Mucosa of rectum (tissue), 2 donors: ENCODE measurements at regions not wholly inside any gene's neighbourhood (a gene's known extent, or its start where the extent isn't known, plus 50 kb on each side); places are given as distances from the start of the nearest gene placed in this dataset.

Source experiments
- H3K27ac ChIP-seq, 2 donors: one replicate each; pipeline ENCODE4 v1.7.0; 2013; ENCODE audit warnings: inconsistent platforms in 2 of 2, low read depth in 2 of 2, low read length in 2 of 2
- H3K27me3 ChIP-seq, 2 donors: one replicate each; pipeline ENCODE4 v1.7.0; 2013; ENCODE audit warnings: low read length in 2 of 2; ENCODE audit not compliant: control insufficient read depth in 2 of 2, insufficient read depth in 2 of 2
- H3K36me3 ChIP-seq, 2 donors: one replicate each; pipeline ENCODE4 v1.7.0; 2013; ENCODE audit warnings: low read length in 2 of 2; ENCODE audit not compliant: control insufficient read depth in 2 of 2, insufficient read depth in 2 of 2
- H3K4me1 ChIP-seq, 2 donors: one replicate each; pipeline ENCODE4 v1.7.0; 2013; ENCODE audit warnings: low read length in 2 of 2, mild to moderate bottlenecking in 1 of 2; ENCODE audit not compliant: control insufficient read depth in 2 of 2, insufficient read depth in 2 of 2
- H3K4me3 ChIP-seq, 2 donors: one replicate each; pipeline ENCODE4 v1.7.0; 2013; ENCODE audit warnings: low read length in 2 of 2
- H3K9ac ChIP-seq, 2 donors: one replicate each; pipeline ENCODE4 v1.7.0; 2013; ENCODE audit warnings: low read length in 2 of 2, low read depth in 1 of 2, mild to moderate bottlenecking in 1 of 2
- H3K9me3 ChIP-seq, 2 donors: one replicate each; pipeline ENCODE4 v1.7.0; 2013; ENCODE audit warnings: low read length in 2 of 2; ENCODE audit not compliant: control insufficient read depth in 2 of 2
- donor health status: healthy.
- donor health status: Normal muscosa, but diverticular disease.

DNA sequence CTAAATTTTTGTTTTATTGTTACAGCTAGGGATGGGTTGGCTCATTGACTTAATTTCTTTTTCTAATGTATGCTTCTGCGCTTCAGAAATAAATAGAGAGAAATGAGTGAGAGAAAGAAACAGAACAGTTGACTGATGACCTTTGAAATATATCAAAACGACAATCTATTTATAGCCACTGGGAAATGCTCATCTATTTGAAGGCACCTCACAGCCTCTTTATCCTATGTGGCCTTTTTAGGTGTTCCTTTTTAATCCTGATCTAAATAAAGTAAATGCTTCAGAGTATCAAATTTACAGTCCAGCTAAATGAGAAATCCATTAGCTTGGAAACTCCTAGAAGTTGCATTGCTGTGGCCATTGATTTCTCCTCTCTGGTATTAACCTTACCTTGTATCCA is 943.5 kb upstream of the CITED2 start:
- no peaks in the 10 kb centered on the region for H3K27me3 ChIP-seq
- no peak overlapping the region for H3K9ac ChIP-seq
- H3K36me3 ChIP-seq, result no peaks in the 10 kb centered on the region
- H3K4me1 ChIP-seq, result no peaks in the 10 kb centered on the region
- no peak overlapping the region for H3K27ac ChIP-seq
- no peaks in the 10 kb centered on the region for H3K9me3 ChIP-seq
- H3K4me3 ChIP-seq, result no peak overlapping the region

DNA sequence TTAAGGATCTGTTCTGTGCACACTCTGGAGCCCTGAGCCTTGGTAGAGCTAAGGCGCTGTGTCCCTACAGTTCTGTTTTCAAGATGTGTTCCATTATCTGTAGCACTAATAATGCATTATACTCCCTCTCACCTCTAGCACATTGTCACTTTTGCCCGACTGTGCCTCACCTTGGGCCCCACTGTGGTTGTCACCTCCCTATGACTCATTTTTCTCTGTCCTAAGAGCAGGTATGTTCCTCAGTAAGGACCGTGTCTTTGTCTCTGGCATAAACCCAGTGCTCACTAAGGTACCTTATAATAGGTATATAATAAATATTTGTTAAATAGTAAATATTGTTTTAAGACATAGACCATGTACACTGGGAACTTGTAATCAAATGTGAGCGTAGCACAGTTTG is 942.5 kb upstream of the CITED2 start:
- no peaks in the 10 kb centered on the region for H3K9me3 ChIP-seq
- H3K9ac ChIP-seq, result no peak overlapping the region
- no peak overlapping the region for H3K4me3 ChIP-seq
- H3K4me1 ChIP-seq, result no peaks in the 10 kb centered on the region
- no peaks in the 10 kb centered on the region for H3K36me3 ChIP-seq
- no peak overlapping the region for H3K27ac ChIP-seq
- H3K27me3 ChIP-seq, result no peaks in the 10 kb centered on the region

DNA sequence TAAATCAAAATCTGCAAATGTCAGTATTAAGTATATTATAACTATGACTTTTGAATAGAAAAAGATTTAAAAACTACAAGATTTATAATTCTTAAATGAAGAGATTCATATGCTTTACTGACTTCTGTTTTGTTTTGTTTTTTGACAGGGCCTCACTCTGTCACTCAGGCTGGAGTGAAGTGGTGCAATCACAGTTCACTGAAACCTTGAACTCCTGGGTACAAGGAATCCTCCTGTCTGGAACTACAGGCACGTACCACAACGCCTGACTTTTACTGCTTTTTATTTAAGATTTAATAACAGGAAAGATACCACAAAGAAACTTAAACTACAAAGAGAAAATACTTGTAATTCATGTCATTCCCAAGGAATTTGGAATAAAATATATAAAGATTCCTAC is 940.2 kb upstream of the CITED2 start:
- Histone ChIP-seq H3K27ac (no peak overlapping the region), H3K27me3 (no peaks in the 10 kb centered on the region), H3K9me3 (no peaks in the 10 kb centered on the region), H3K4me1 (no peaks in the 10 kb centered on the region), H3K36me3 (no peaks in the 10 kb centered on the region), H3K9ac (no peak overlapping the region), H3K4me3 (no peak overlapping the region)

DNA sequence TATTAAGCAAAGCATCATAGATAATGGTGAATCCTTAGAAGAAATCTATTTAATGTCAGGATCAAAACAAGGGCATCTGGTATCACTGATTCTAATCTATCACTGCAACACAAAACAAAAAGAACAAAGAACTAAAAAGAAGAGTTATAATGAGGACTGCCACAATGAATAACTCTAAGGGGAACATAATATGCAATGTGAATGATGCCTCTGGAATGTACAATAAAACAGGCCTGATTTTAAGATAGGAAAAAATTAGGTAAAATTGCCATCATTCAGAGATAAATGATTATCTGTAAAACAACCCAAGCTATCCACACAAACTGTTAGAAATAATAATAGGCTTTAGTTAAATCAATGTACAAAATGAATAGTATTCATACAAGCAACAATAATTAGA is 936.7 kb upstream of the CITED2 start:
- H3K4me3 ChIP-seq, result no peak overlapping the region
- H3K9me3 ChIP-seq, result no peaks in the 10 kb centered on the region
- H3K27me3 ChIP-seq, result no peaks in the 10 kb centered on the region
- no peak overlapping the region for H3K9ac ChIP-seq
- no peaks in the 10 kb centered on the region for H3K4me1 ChIP-seq
- no peak overlapping the region for H3K27ac ChIP-seq
- H3K36me3 ChIP-seq, result no peaks in the 10 kb centered on the region

DNA sequence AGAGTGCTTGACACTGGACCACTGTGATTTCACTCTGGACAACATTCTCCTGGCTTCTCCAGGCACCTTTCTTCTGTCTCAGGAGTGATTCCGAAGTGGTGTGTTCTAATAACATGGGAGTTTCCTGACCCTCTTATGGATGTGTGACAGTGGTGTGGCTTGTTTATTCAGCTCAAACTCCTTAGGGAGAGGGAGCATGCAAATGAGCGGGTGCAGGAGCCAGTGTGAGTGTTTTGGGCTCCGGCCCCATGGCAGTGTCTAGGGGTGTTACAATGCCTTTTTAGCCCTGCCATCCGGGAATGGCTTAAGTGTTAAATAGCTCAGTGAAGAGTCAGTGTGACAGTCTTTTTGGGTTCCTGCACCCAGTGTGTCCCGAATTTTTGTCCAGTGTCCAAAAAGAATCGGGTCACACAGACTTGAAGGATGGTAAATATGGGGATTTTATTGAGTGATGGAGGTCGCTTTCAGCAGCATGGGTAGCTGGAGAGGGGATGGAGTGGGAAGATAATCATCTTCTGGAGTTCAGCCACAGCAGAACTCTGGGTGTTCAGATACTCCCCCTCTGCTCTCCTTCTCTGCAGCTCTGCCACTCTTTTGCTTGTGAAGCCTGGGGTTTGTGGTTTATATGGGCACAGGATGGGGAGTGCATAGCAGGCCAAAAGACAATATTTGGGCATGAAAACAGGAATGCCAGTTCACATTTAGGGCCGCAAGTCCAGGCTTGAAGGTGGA is 928.9 kb upstream of the CITED2 start:
- Histone ChIP-seq H3K27ac (no peak overlapping the region), H3K36me3 (no peaks in the 10 kb centered on the region)

DNA sequence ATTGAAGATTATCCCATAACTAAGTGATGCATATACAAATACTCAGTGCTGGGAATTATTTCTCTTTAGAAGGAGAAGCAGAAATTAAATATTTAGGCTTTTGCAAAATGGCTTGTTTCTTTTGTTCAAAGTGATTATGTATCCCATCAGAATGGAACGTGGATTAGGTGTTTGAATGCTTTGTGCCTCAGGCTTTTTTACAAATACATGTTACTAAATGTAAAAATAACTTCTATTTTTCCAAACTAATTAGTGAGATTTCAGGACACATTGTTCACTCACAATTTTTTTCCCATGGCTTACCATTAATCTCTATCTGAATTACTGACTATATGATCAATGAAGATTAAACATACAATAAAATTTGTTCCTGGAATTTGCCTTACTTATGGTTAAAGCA is 925.9 kb upstream of the CITED2 start:
- H3K36me3 ChIP-seq, result no peaks in the 10 kb centered on the region
- H3K27ac ChIP-seq, result no peak overlapping the region
- no peak overlapping the region for H3K9ac ChIP-seq
- H3K4me3 ChIP-seq, result no peak overlapping the region
- H3K27me3 ChIP-seq, result no peaks in the 10 kb centered on the region
- H3K9me3 ChIP-seq, result no peaks in the 10 kb centered on the region
- no peaks in the 10 kb centered on the region for H3K4me1 ChIP-seq

More for the DNA sequence above, 928.9 kb upstream of the CITED2 start:
- no peak overlapping the region for H3K9ac ChIP-seq
- H3K27me3 ChIP-seq, result no peaks in the 10 kb centered on the region
- H3K9me3 ChIP-seq, result no peaks in the 10 kb centered on the region
- no peaks in the 10 kb centered on the region for H3K4me1 ChIP-seq
- no peak overlapping the region for H3K4me3 ChIP-seq

DNA sequence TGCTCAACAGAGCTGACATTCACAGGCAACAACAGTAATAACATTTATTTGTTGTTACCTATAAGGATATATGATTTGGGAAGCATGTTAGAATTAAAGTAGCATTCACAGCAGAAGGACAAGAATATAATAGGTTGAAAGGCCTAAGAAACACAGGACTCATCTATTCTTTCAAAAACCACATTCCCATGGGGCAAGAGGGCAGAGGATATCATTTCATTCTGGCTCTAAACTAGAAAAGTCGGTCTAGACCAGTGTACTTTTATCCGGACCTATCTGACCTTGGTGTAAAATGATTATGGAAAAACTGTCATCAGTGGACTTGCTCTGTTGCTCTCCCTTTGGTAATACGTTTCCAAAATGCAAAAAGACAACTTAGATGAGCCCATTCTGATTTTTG is 914.7 kb upstream of the CITED2 start:
- Histone ChIP-seq H3K4me1 (no peaks in the 10 kb centered on the region), H3K9me3 (no peaks in the 10 kb centered on the region), H3K4me3 (no peak overlapping the region)

DNA sequence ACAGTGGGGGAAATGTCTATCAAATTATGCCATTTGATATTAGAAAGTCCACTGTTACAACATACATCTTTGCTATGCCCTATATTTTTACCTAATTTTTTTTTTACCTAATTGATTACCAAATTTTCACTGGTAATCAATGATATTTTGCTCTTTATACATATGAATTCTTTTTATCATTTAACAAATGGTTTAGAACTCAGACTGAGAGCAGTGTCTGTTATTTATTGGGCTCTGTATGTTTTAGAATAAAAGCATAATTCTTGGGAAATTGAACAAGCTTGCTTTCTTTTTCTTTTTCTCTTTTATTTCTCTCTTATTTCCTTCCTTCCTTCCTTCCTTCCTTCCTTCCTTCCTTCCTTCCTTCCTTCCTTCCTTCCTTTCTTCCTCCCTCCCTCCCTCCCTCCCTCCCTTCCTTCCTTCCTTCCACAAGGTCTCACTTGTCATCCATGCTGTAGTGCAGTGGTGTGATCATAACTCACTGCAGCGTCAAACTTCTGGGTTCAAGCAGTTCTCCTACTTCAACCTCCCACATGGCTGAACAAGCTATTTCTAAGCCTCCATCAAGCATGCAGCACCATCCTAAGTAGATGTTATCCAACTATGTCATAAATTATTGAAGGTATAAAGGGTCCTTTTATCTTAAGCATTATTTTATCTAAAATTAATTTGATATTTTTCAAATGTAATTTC is 911.7 kb upstream of the CITED2 start:
- H3K27ac ChIP-seq, result no peak overlapping the region
- no peaks in the 10 kb centered on the region for H3K36me3 ChIP-seq
- no peaks in the 10 kb centered on the region for H3K9me3 ChIP-seq
- H3K9ac ChIP-seq, result no peak overlapping the region
- peaks cover 0 to 3% of the 10 kb centered on the region in 2 donors for H3K4me1 ChIP-seq
- H3K4me3 ChIP-seq, result no peak overlapping the region
- no peaks in the 10 kb centered on the region for H3K27me3 ChIP-seq

More for the DNA sequence above, 914.7 kb upstream of the CITED2 start:
- H3K27ac ChIP-seq, result no peak overlapping the region
- H3K27me3 ChIP-seq, result no peaks in the 10 kb centered on the region
- H3K9ac ChIP-seq, result no peak overlapping the region
- no peaks in the 10 kb centered on the region for H3K36me3 ChIP-seq

DNA sequence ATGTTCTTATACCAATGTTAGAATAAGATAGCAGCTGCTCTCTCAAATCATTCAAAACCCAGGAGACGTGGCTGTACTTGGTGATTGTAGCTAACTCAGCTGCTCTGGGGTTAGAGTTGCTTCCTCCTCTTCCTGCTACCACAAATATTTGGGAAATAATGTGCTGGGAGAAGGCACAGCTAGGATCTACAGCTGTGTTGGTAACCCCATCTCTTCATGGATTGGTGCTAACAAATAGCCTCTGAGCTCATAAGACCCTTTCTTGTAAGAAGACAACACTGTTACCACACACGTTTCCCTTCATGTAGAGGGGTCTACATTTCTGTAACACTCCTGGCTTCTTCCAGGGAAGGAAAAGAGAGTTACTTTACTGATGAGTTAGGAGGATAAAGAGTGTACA is 911.0 kb upstream of the CITED2 start:
- Histone ChIP-seq H3K4me1 (peaks cover 0 to 3% of the 10 kb centered on the region in 2 donors), H3K36me3 (no peaks in the 10 kb centered on the region), H3K27me3 (no peaks in the 10 kb centered on the region), H3K9ac (no peak overlapping the region), H3K27ac (no peak overlapping the region), H3K4me3 (no peak overlapping the region), H3K9me3 (no peaks in the 10 kb centered on the region)

DNA sequence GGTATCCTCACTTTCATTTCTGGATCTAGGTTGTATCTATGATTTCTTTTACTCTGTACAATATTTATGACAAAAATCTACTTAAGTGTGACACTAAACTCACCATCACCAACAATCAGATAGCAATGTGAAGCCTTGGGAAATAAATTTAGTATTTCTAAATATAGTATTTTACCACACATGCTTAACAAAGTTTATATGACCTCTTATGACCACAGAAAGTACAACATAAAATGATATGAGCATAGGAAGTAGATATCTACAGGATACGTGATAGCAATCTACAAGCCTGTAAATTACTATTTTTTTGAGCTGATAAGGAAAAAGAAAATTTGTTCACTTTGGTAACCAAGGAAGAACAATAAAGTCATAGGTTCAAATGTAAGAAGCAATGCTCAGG is 910.4 kb upstream of the CITED2 start:
- H3K9ac ChIP-seq, result no peak overlapping the region
- no peak overlapping the region for H3K4me3 ChIP-seq
- no peak overlapping the region for H3K27ac ChIP-seq
- no peaks in the 10 kb centered on the region for H3K9me3 ChIP-seq
- H3K36me3 ChIP-seq, result no peaks in the 10 kb centered on the region
- no peaks in the 10 kb centered on the region for H3K27me3 ChIP-seq
- peaks cover 0 to 3% of the 10 kb centered on the region in 2 donors for H3K4me1 ChIP-seq
